ENCODE measurements at regions not wholly inside any gene's neighbourhood (a gene's known extent, or its start where the extent isn't known, plus 50 kb on each side); places are given as distances from the start of the nearest gene placed in this dataset.

GRCh38 chr2:164285576-164285975 lies 335.7 kb downstream of the GRB14 start:
- Histone ChIP-seq H3K9me3 (ENCODE audit: control insufficient read depth in 2 of 2, insufficient read depth in 1 of 2, low read depth in 1 of 2, low read length in 1 of 2) (no peaks in the 10 kb centered on the region), H3K4me3 (ENCODE audit: low read depth in 1 of 3, low read length in 3 of 3) (no peak overlapping the region), H3K36me3 (ENCODE audit: control insufficient read depth in 3 of 3, insufficient read depth in 2 of 3, low read depth in 1 of 3, low read length in 3 of 3) (no peaks in the 10 kb centered on the region), H3K27ac (ENCODE audit: low read depth in 1 of 3, low read length in 2 of 3) (no peak overlapping the region), H3K27me3 (ENCODE audit: control insufficient read depth in 3 of 3, insufficient read depth in 3 of 3, low read length in 3 of 3) (no peaks in the 10 kb centered on the region), H3K4me1 (ENCODE audit: control insufficient read depth in 3 of 3, insufficient read depth in 2 of 3, low read depth in 1 of 3, low read length in 2 of 3) (no peaks in the 10 kb centered on the region)
- DNase-seq (no peak), FAIRE-seq (no peak)
- WGBS, 3 donors, result 78 to 84% (median 82%) methylated on average over 2 of the region's 2 CpGs

GRCh38 chr2:164281896-164282295 lies 339.4 kb downstream of the GRB14 start:
- WGBS, 3 donors, result 54 to 65% (median 59%) methylated on average over 1 of the region's 1 CpG
- FAIRE-seq, result no peak
- H3K36me3 ChIP-seq (ENCODE audit: control insufficient read depth in 3 of 3, insufficient read depth in 2 of 3, low read depth in 1 of 3, low read length in 3 of 3), result no peaks in the 10 kb centered on the region

GRCh38 chr2:164275659-164276058 lies 345.6 kb downstream of the GRB14 start:
- no peaks in the 10 kb centered on the region for H3K27me3 ChIP-seq (ENCODE audit: control insufficient read depth in 3 of 3, insufficient read depth in 3 of 3, low read length in 3 of 3)
- FAIRE-seq, result no peak
- no peaks in the 10 kb centered on the region for H3K9me3 ChIP-seq (ENCODE audit: control insufficient read depth in 2 of 2, insufficient read depth in 1 of 2, low read depth in 1 of 2, low read length in 1 of 2)
- no peak overlapping the region for H3K4me3 ChIP-seq (ENCODE audit: low read depth in 1 of 3, low read length in 3 of 3)
- no peaks in the 10 kb centered on the region for H3K4me1 ChIP-seq (ENCODE audit: control insufficient read depth in 3 of 3, insufficient read depth in 2 of 3, low read depth in 1 of 3, low read length in 2 of 3)
- H3K36me3 ChIP-seq (ENCODE audit: control insufficient read depth in 3 of 3, insufficient read depth in 2 of 3, low read depth in 1 of 3, low read length in 3 of 3), result no peaks in the 10 kb centered on the region
- H3K27ac ChIP-seq (ENCODE audit: low read depth in 1 of 3, low read length in 2 of 3), result no peak overlapping the region
- DNase-seq, result no peak

More at GRCh38 chr2:164281896-164282295, 339.4 kb downstream of the GRB14 start:
- Histone ChIP-seq H3K4me3 (ENCODE audit: low read depth in 1 of 3, low read length in 3 of 3) (no peak overlapping the region), H3K27ac (ENCODE audit: low read depth in 1 of 3, low read length in 2 of 3) (no peak overlapping the region), H3K27me3 (ENCODE audit: control insufficient read depth in 3 of 3, insufficient read depth in 3 of 3, low read length in 3 of 3) (no peaks in the 10 kb centered on the region), H3K9me3 (ENCODE audit: control insufficient read depth in 2 of 2, insufficient read depth in 1 of 2, low read depth in 1 of 2, low read length in 1 of 2) (no peaks in the 10 kb centered on the region), H3K4me1 (ENCODE audit: control insufficient read depth in 3 of 3, insufficient read depth in 2 of 3, low read depth in 1 of 3, low read length in 2 of 3) (no peaks in the 10 kb centered on the region)
- DNase-seq, result no peak

- H3K9me3 ChIP-seq (ENCODE audit: control insufficient read depth in 2 of 2, insufficient read depth in 1 of 2, low read depth in 1 of 2, low read length in 1 of 2), result no peaks in the 10 kb centered on the region
- H3K27me3 ChIP-seq (ENCODE audit: control insufficient read depth in 3 of 3, insufficient read depth in 3 of 3, low read length in 3 of 3), result no peaks in the 10 kb centered on the region
- DNase-seq, result no peak
- FAIRE-seq, result no peak
- H3K36me3 ChIP-seq (ENCODE audit: control insufficient read depth in 3 of 3, insufficient read depth in 2 of 3, low read depth in 1 of 3, low read length in 3 of 3), result no peaks in the 10 kb centered on the region
- no peak overlapping the region for H3K27ac ChIP-seq (ENCODE audit: low read depth in 1 of 3, low read length in 2 of 3)
- 60 to 94% (median 67%) methylated on average over 2 of the region's 2 CpGs for WGBS, 3 donors
- no peaks in the 10 kb centered on the region for H3K4me1 ChIP-seq (ENCODE audit: control insufficient read depth in 3 of 3, insufficient read depth in 2 of 3, low read depth in 1 of 3, low read length in 2 of 3)
- no peak overlapping the region for H3K4me3 ChIP-seq (ENCODE audit: low read depth in 1 of 3, low read length in 3 of 3)
Observed at GRCh38 chr2:164260506-164260905, 360.8 kb downstream of the GRB14 start.

- H3K27ac ChIP-seq (ENCODE audit: low read depth in 1 of 3, low read length in 2 of 3), result no peak overlapping the region
- H3K4me3 ChIP-seq (ENCODE audit: low read depth in 1 of 3, low read length in 3 of 3), result no peak overlapping the region
- DNase-seq (no peak), FAIRE-seq (no peak)
- 66 to 69% (median 67%) methylated on average over 3 of the region's 3 CpGs for WGBS, 3 donors
- H3K27me3 ChIP-seq (ENCODE audit: control insufficient read depth in 3 of 3, insufficient read depth in 3 of 3, low read length in 3 of 3), result no peaks in the 10 kb centered on the region
- no peaks in the 10 kb centered on the region for H3K9me3 ChIP-seq (ENCODE audit: control insufficient read depth in 2 of 2, insufficient read depth in 1 of 2, low read depth in 1 of 2, low read length in 1 of 2)
- no peaks in the 10 kb centered on the region for H3K36me3 ChIP-seq (ENCODE audit: control insufficient read depth in 3 of 3, insufficient read depth in 2 of 3, low read depth in 1 of 3, low read length in 3 of 3)
- H3K4me1 ChIP-seq (ENCODE audit: control insufficient read depth in 3 of 3, insufficient read depth in 2 of 3, low read depth in 1 of 3, low read length in 2 of 3), result no peaks in the 10 kb centered on the region
Observed at GRCh38 chr2:164257742-164258141, 363.5 kb downstream of the GRB14 start.

GRCh38 chr2:164252568-164253287 lies 368.6 kb downstream of the GRB14 start:
- Histone ChIP-seq H3K4me1 (ENCODE audit: control insufficient read depth in 3 of 3, insufficient read depth in 2 of 3, low read depth in 1 of 3, low read length in 2 of 3) (no peaks in the 10 kb centered on the region), H3K4me3 (ENCODE audit: low read depth in 1 of 3, low read length in 3 of 3) (no peak overlapping the region), H3K36me3 (ENCODE audit: control insufficient read depth in 3 of 3, insufficient read depth in 2 of 3, low read depth in 1 of 3, low read length in 3 of 3) (no peaks in the 10 kb centered on the region), H3K27me3 (ENCODE audit: control insufficient read depth in 3 of 3, insufficient read depth in 3 of 3, low read length in 3 of 3) (no peaks in the 10 kb centered on the region), H3K27ac (ENCODE audit: low read depth in 1 of 3, low read length in 2 of 3) (no peak overlapping the region), H3K9me3 (ENCODE audit: control insufficient read depth in 2 of 2, insufficient read depth in 1 of 2, low read depth in 1 of 2, low read length in 1 of 2) (no peaks in the 10 kb centered on the region)
- no peak for DNase-seq
- 39 to 62% (median 47%) methylated on average over 2 of the region's 2 CpGs for WGBS, 3 donors
- no peak for FAIRE-seq

GRCh38 chr2:164243315-164243714 lies 378.0 kb downstream of the GRB14 start:
- H3K9me3 ChIP-seq (ENCODE audit: control insufficient read depth in 2 of 2, insufficient read depth in 1 of 2, low read depth in 1 of 2, low read length in 1 of 2), result peaks cover 0 to 3% of the 10 kb centered on the region in 2 donors
- FAIRE-seq (no peak), DNase-seq (no peak)
- H3K4me3 ChIP-seq (ENCODE audit: low read depth in 1 of 3, low read length in 3 of 3), result no peak overlapping the region
- no peaks in the 10 kb centered on the region for H3K4me1 ChIP-seq (ENCODE audit: control insufficient read depth in 3 of 3, insufficient read depth in 2 of 3, low read depth in 1 of 3, low read length in 2 of 3)
- H3K27me3 ChIP-seq (ENCODE audit: control insufficient read depth in 3 of 3, insufficient read depth in 3 of 3, low read length in 3 of 3), result no peaks in the 10 kb centered on the region
- no peaks in the 10 kb centered on the region for H3K36me3 ChIP-seq (ENCODE audit: control insufficient read depth in 3 of 3, insufficient read depth in 2 of 3, low read depth in 1 of 3, low read length in 3 of 3)
- no peak overlapping the region for H3K27ac ChIP-seq (ENCODE audit: low read depth in 1 of 3, low read length in 2 of 3)

GRCh38 chr2:164242409-164242808 lies 378.9 kb downstream of the GRB14 start:
- Histone ChIP-seq H3K27me3 (ENCODE audit: control insufficient read depth in 3 of 3, insufficient read depth in 3 of 3, low read length in 3 of 3) (no peaks in the 10 kb centered on the region), H3K36me3 (ENCODE audit: control insufficient read depth in 3 of 3, insufficient read depth in 2 of 3, low read depth in 1 of 3, low read length in 3 of 3) (no peaks in the 10 kb centered on the region), H3K27ac (ENCODE audit: low read depth in 1 of 3, low read length in 2 of 3) (no peak overlapping the region), H3K4me3 (ENCODE audit: low read depth in 1 of 3, low read length in 3 of 3) (no peak overlapping the region), H3K9me3 (ENCODE audit: control insufficient read depth in 2 of 2, insufficient read depth in 1 of 2, low read depth in 1 of 2, low read length in 1 of 2) (peaks cover 0 to 3% of the 10 kb centered on the region in 2 donors), H3K4me1 (ENCODE audit: control insufficient read depth in 3 of 3, insufficient read depth in 2 of 3, low read depth in 1 of 3, low read length in 2 of 3) (no peaks in the 10 kb centered on the region)
- 83 to 91% (median 84%) methylated on average over 3 of the region's 3 CpGs for WGBS, 3 donors
- DNase-seq, result no peak
- no peak for FAIRE-seq

- no peaks in the 10 kb centered on the region for H3K27me3 ChIP-seq (ENCODE audit: control insufficient read depth in 3 of 3, insufficient read depth in 3 of 3, low read length in 3 of 3)
- no peaks in the 10 kb centered on the region for H3K4me1 ChIP-seq (ENCODE audit: control insufficient read depth in 3 of 3, insufficient read depth in 2 of 3, low read depth in 1 of 3, low read length in 2 of 3)
- no peaks in the 10 kb centered on the region for H3K36me3 ChIP-seq (ENCODE audit: control insufficient read depth in 3 of 3, insufficient read depth in 2 of 3, low read depth in 1 of 3, low read length in 3 of 3)
- WGBS, 3 donors, result 63 to 83% (median 70%) methylated on average over 1 of the region's 1 CpG
- no peak for FAIRE-seq
- DNase-seq, result no peak
- H3K4me3 ChIP-seq (ENCODE audit: low read depth in 1 of 3, low read length in 3 of 3), result no peak overlapping the region
- H3K9me3 ChIP-seq (ENCODE audit: control insufficient read depth in 2 of 2, insufficient read depth in 1 of 2, low read depth in 1 of 2, low read length in 1 of 2), result no peaks in the 10 kb centered on the region
- H3K27ac ChIP-seq (ENCODE audit: low read depth in 1 of 3, low read length in 2 of 3), result no peak overlapping the region
Observed at GRCh38 chr2:164234074-164234473, 387.2 kb downstream of the GRB14 start.
